Astrocyte (in vitro differentiated cells and primary cell): ENCODE measurements at regions not wholly inside any gene's neighbourhood (a gene's known extent, or its start where the extent isn't known, plus 50 kb on each side); places are given as distances from the start of the nearest gene placed in this dataset.

Experiments used
- CTCF ChIP-seq: IDR thresholded peaks from 2 replicates; pipeline ENCODE4 v1.5.1; 2011; ENCODE audit warnings: low read depth, mild to moderate bottlenecking, inconsistent platforms, low read length, moderate library complexity; ENCODE audit not compliant: insufficient read depth
- EZH2 ChIP-seq: IDR thresholded peaks from 2 replicates; pipeline ENCODE4 v1.6.1; 2012; ENCODE audit warnings: mild to moderate bottlenecking, low read length, inconsistent platforms; ENCODE audit not compliant: insufficient read depth

DNA sequence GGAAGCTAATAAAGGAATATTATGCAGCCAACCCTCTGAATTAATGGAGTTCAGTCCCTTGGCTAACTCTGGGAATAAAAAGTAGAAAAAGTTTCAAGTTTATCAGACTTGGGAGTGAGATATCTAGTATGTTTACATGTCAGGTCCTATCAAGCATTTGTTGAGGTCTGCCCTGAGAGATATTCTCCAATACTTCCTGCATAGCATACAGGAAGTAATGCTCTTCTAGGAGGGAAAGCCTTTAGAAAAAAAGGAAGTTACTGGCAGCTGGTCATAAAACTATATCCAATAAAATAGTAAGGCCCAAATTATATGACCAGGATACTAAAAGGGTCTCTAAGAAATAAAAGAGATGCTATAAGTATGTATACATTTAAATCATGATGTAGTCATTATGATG, 594.1 kb upstream of the FTMT start:
- TF ChIP-seq CTCF (no peak), EZH2 (no peak)
